Neural progenitor cell (in vitro differentiated cells): ENCODE measurements at regions not wholly inside any gene's neighbourhood (a gene's known extent, or its start where the extent isn't known, plus 50 kb on each side); places are given as distances from the start of the nearest gene placed in this dataset.

Experiments used
- EZH2 ChIP-seq: fragments of 200-600 bp; sonication (generic); IDR thresholded peaks from 2 replicates; pipeline ENCODE4 v1.6.1; 2017; ENCODE audit warnings: antibody characterized with exemption, mild to moderate bottlenecking, moderate library complexity
- TF ChIP-seq, protein P1 (sequence below): fragments of 200-600 bp; sonication (generic); IDR thresholded peaks from 2 replicates; pipeline ENCODE4 v1.5.1; 2017; ENCODE audit warnings: antibody characterized with exemption, mild to moderate bottlenecking

DNA sequence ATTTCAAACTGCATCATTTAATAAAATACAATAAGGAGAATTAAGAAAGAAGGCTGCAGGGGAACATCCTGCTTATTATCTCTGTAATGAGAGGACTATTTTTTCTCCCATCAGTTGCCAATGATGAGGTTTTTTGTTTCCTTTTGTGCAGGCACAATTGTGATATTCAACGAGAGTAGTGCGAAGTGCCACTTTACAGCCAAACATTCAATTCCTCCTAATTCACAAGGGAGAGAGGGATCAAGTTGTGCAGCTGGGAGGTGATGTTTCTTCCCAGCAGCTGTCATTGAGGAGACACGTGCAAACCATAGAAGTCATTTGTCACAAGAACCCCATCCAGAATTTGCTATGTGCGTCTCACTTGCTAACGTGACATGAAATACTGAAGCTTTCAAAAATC is 81.6 kb upstream of the ICA1 start:
- TF ChIP-seq, protein P1, sequence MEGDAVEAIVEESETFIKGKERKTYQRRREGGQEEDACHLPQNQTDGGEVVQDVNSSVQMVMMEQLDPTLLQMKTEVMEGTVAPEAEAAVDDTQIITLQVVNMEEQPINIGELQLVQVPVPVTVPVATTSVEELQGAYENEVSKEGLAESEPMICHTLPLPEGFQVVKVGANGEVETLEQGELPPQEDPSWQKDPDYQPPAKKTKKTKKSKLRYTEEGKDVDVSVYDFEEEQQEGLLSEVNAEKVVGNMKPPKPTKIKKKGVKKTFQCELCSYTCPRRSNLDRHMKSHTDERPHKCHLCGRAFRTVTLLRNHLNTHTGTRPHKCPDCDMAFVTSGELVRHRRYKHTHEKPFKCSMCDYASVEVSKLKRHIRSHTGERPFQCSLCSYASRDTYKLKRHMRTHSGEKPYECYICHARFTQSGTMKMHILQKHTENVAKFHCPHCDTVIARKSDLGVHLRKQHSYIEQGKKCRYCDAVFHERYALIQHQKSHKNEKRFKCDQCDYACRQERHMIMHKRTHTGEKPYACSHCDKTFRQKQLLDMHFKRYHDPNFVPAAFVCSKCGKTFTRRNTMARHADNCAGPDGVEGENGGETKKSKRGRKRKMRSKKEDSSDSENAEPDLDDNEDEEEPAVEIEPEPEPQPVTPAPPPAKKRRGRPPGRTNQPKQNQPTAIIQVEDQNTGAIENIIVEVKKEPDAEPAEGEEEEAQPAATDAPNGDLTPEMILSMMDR = no peak
- TF ChIP-seq EZH2 = no peak
